ENCODE measurements at regions not wholly inside any gene's neighbourhood (a gene's known extent, or its start where the extent isn't known, plus 50 kb on each side); places are given as distances from the start of the nearest gene placed in this dataset.
"Not testable (repeated sequence)": the region's sequence is repeated elsewhere in the genome, so short reads cannot be mapped to it uniquely, and the experiment has no call there.

GRCh38 chr2:3899536-3900155 is 196.3 kb downstream of the DCDC2C start:
- ChIA-PET POLR2A (no interaction called here), CTCF (no interaction called here)
- DNase-seq (ENCODE audit: low read depth, low spot score) = no peak
- TF ChIP-seq CTCF (IDR thresholded peaks at IDR 0.05; ENCODE audit: insufficient read depth, low read length, missing control alignments) = no peak
- H3K4me3 ChIP-seq (ENCODE audit: low read depth, low read length) = no peak overlapping the region

GRCh38 chr2:3902131-3902530 is 198.8 kb downstream of the DCDC2C start:
- ChIA-PET POLR2A (no interaction called here), CTCF (no interaction called here)
- TF ChIP-seq CTCF (IDR thresholded peaks at IDR 0.05; ENCODE audit: insufficient read depth, low read length, missing control alignments) = no peak
- no peak for DNase-seq (ENCODE audit: low read depth, low spot score)
- H3K4me3 ChIP-seq (ENCODE audit: low read depth, low read length) = no peak overlapping the region

- no peak overlapping the region for H3K4me3 ChIP-seq (ENCODE audit: low read depth, low read length)
- no peak for TF ChIP-seq CTCF (IDR thresholded peaks at IDR 0.05; ENCODE audit: insufficient read depth, low read length, missing control alignments)
- ChIA-PET POLR2A (no interaction called here), CTCF (no interaction called here)
- DNase-seq (ENCODE audit: low read depth, low spot score) = no peak
Observed at GRCh38 chr2:3904061-3904460, 200.7 kb downstream of the DCDC2C start.

GRCh38 chr2:3908498-3908897 is 205.1 kb downstream of the DCDC2C start:
- H3K4me3 ChIP-seq (ENCODE audit: low read depth, low read length); DNase-seq (ENCODE audit: low read depth, low spot score); CTCF ChIA-PET; POLR2A ChIA-PET: not testable (repeated sequence)

- no peak overlapping the region for H3K4me3 ChIP-seq (ENCODE audit: low read depth, low read length)
- ChIA-PET POLR2A (no interaction called here), CTCF (no interaction called here)
- no peak for DNase-seq (ENCODE audit: low read depth, low spot score)
- no peak for TF ChIP-seq CTCF (IDR thresholded peaks at IDR 0.05; ENCODE audit: insufficient read depth, low read length, missing control alignments)
Observed at GRCh38 chr2:3911882-3912455, 208.6 kb downstream of the DCDC2C start.

GRCh38 chr2:3913166-3913565 is 209.8 kb downstream of the DCDC2C start:
- DNase-seq (ENCODE audit: low read depth, low spot score) = no peak
- no peak overlapping the region for H3K4me3 ChIP-seq (ENCODE audit: low read depth, low read length)
- no peak for TF ChIP-seq CTCF (IDR thresholded peaks at IDR 0.05; ENCODE audit: insufficient read depth, low read length, missing control alignments)
- ChIA-PET CTCF (no interaction called here), POLR2A (no interaction called here)

GRCh38 chr2:3914241-3914640 is 210.9 kb downstream of the DCDC2C start:
- DNase-seq (ENCODE audit: low read depth, low spot score) = no peak
- ChIA-PET POLR2A (no interaction called here), CTCF (no interaction called here)

More at GRCh38 chr2:3914241-3914640, 210.9 kb downstream of the DCDC2C start:
- no peak overlapping the region for H3K4me3 ChIP-seq (ENCODE audit: low read depth, low read length)
- TF ChIP-seq CTCF (IDR thresholded peaks at IDR 0.05; ENCODE audit: insufficient read depth, low read length, missing control alignments) = no peak

Data from AG04449 (cell line).